GM12872 (cell line): ENCODE measurements at regions not wholly inside any gene's neighbourhood (a gene's known extent, or its start where the extent isn't known, plus 50 kb on each side); places are given as distances from the start of the nearest gene placed in this dataset.

Source experiments
- TF ChIP-seq, protein P1 (sequence below): IDR thresholded peaks from 3 replicates; pipeline ENCODE4 v1.5.1; 2011; ENCODE audit warnings: low read depth, mild to moderate bottlenecking, low read length, moderate library complexity; ENCODE audit not compliant: insufficient read depth

DNA sequence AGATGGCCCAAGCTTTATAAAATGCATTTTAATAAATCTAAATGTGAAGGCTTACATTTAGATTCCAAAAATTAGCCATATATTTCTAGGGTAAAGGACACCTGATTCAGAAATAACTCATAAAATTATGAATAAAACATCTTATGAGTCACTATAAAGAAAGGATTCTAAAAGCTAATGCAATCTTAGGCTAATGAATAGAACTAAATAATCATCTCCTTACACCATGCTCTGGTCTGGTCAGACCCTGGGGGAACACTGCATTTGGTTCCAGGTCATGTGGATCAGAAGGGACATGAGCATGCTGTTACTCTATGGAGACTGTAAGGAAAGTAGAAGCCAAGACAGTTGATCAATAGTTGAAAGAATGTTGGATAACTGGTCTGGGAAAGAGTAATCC lies 370.4 kb downstream of the NDFIP2 start:
- TF ChIP-seq, protein P1, sequence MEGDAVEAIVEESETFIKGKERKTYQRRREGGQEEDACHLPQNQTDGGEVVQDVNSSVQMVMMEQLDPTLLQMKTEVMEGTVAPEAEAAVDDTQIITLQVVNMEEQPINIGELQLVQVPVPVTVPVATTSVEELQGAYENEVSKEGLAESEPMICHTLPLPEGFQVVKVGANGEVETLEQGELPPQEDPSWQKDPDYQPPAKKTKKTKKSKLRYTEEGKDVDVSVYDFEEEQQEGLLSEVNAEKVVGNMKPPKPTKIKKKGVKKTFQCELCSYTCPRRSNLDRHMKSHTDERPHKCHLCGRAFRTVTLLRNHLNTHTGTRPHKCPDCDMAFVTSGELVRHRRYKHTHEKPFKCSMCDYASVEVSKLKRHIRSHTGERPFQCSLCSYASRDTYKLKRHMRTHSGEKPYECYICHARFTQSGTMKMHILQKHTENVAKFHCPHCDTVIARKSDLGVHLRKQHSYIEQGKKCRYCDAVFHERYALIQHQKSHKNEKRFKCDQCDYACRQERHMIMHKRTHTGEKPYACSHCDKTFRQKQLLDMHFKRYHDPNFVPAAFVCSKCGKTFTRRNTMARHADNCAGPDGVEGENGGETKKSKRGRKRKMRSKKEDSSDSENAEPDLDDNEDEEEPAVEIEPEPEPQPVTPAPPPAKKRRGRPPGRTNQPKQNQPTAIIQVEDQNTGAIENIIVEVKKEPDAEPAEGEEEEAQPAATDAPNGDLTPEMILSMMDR, result no peak

DNA sequence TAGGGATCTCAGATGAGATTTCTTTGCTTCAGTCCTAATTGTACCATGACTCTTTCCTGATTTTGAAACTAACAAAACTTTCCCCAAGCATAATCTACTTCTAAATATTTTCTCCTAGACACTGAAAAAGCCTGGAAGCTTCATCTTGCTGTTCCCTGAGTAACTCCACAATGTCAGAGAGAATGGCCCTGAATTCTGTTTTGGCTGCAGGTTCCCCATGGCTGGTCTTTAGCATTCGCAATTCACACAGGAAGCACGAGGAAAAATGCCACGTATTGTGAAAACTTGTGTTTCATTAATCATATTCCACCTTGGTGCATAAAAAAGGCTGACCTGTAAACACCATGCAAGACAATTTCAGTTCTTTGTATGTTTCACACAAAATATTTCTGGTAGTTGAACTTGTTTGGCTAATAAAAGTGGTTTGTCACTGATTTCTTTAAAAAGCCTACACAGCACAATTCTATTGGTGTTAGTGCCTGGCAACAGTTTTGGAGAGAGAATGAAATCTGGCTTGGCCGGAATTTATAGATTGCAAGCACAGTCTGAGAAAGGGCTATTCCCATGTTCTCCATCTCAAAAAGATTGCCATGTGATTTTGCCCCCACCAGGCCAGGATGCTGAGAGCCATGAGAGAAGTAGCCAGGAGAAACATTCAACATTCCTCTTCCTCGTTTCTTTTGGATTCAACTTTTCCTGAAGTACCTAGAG lies 367.1 kb downstream of the NDFIP2 start:
- TF ChIP-seq, protein P1, result no peak

DNA sequence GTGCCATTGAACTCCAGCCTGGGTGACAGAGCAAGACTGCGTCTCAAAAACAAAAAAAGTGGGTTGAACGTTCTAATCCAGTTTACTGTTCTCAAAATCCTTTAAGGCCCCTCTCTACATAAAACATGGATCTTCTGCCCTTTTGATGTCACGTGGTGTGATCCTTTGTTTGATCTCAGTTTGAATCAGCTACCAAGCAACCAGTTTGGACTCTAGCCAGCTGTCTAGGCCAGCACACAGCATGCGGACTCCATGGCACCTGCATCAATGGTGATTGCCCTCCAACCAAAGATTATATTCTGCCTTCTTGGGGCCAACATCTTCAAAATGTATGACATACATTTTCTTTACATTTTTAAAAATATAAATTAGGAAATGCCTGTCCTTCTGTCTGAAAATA lies 365.4 kb downstream of the NDFIP2 start:
- TF ChIP-seq, protein P1, result no peak

DNA sequence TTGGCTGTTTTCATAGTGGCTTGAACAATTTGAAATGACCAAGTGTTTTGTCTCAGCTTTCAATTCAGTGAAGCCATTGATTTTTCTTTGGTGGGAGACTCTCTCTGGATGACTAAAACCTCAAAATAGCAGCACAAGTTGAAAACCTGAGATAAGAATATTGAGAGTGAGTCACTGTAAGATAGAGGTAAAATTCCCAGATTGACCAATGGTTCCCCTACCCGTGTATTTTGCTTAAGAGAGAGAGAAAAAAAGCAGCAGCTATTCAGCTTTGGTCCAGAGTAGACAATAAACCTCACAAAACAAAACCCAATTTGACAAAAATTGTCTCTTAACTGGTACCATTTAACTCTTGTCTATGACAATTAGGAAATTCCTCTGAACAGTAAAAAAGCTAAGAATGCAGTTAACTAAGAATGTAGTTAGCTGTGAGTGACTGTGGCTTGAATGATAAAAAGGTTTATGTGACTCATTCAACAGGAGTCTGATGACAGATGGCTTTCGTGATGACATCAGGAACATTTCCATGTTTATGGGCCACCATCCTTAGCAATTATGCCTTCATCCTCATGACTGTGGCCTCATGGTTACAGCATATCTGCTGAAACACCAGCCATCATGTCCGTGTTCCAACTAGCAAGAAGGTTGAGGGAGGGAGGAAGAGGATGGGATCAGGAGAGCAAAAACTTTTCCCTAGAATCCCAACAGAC lies 356.9 kb downstream of the NDFIP2 start:
- TF ChIP-seq, protein P1, result no peak

DNA sequence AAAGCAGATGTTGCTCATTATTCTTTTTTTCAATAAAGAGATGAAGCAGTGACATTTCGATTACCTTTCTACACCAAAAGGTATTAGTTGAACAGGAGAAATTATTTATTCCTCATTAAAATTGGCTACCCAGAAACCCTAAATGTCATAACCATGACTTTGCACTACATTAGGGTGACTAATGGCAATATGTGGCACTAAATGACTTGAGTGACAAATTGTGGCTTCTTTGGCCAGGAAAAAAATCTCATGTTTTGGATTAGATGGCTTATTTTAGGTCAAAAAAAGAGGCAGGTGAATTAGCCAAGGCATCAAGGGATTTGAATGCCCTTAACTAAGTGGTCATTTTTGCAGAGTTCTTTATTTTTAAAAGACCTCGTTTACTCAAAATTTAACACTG lies 353.9 kb downstream of the NDFIP2 start:
- TF ChIP-seq, protein P1, result no peak

DNA sequence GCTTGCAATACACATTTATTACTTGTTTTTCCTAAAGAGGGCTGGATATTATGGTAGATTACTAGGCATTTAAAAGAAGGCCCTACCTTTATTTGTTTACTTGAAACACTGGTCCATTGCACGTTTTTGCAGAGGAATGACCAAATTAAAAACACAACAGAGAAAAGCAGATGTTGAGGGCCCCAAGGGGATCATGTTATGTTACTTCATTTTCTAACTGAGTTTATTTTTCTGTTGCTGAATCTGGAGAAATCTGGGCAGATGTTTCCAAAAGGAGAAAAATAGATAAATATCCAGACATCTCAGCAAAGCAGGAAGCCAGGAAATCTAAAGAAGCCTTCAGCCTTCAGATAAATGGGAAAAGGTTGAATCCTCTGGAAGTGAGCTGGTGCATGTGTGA lies 353.0 kb downstream of the NDFIP2 start:
- TF ChIP-seq, protein P1, result no peak

DNA sequence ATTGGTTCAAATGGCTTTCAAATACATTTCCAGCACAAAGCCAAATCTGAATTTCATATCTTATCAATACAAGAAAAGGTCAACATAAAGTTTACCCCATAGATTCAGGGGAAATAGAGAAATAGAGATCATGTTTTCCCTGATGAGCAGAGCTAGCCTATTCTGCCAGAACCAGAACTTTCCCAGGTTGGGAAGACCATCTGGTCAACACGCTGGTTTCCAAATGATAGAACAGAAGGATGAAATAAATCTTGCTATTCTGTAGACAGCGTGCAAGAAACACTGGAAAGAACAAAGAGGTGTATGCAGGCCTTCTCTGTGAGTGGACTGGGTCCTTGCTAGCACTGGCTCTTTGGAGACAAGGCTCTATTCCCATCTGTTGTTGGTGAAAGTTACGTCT lies 350.6 kb downstream of the NDFIP2 start:
- TF ChIP-seq, protein P1, result no peak
